ENCODE measurements at regions not wholly inside any gene's neighbourhood (a gene's known extent, or its start where the extent isn't known, plus 50 kb on each side); places are given as distances from the start of the nearest gene placed in this dataset.

DNA sequence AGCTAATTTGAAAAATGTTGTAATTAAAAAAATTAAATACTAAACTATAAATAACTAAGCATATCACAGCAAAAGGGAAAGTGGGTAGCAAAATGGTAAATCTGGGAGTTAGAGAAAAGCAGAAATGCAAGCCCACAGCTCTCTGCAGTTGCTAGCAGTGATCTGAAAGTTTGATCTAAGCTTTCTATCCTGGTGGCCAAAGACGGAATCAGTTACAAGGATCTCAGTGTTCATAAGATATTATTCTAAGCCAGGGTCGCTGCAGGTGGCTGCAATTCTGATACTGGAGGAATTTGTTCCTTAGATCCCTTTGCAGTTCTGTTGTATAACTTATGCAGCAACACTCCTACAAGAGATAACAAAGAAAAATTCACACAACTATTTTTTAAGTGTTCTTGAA is 363.7 kb downstream of the SETD4 start:
- DNase-seq (ENCODE audit: missing footprints), result no peak
- intact Hi-C loops (cut with DNase I), result no loop called here
- no peak for ATAC-seq

DNA sequence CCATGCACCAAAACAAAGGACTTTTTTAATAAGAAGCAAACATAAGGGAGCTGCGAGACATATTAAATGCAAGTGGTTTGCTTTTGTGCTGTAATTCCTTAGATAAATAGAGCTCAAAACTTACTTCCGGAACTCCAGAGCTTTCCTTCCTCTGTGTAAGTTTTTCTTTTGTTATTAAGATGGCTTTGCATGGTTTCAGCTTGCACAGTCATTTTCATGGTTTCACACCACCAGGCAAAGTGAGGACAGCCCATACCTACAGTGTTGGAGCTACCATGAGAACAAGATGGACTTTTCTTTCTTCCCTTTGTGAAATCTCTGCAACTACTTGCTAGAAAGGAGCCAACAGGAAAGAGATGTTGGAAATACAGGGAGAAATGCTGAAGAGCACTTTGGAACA is 368.0 kb downstream of the SETD4 start:
- DNase-seq (ENCODE audit: missing footprints) (no peak), ATAC-seq (no peak)
- intact Hi-C loops (cut with DNase I), result no loop called here

- intact Hi-C loops (cut with DNase I), result no loop called here
- ATAC-seq (no peak), DNase-seq (ENCODE audit: missing footprints) (no peak)
Observed at GRCh38 chr21:35690436-35690835, 369.9 kb downstream of the SETD4 start.

GRCh38 chr21:35686156-35686555 is 374.2 kb downstream of the SETD4 start:
- intact Hi-C loops (cut with DNase I), result no loop called here
- no peak for ATAC-seq
- DNase-seq (ENCODE audit: missing footprints), result no peak

- DNase-seq (ENCODE audit: missing footprints) (no peak), ATAC-seq (no peak)
- intact Hi-C loops (cut with DNase I), result no loop called here
Observed at GRCh38 chr21:35683664-35684304, 376.5 kb downstream of the SETD4 start.

DNA sequence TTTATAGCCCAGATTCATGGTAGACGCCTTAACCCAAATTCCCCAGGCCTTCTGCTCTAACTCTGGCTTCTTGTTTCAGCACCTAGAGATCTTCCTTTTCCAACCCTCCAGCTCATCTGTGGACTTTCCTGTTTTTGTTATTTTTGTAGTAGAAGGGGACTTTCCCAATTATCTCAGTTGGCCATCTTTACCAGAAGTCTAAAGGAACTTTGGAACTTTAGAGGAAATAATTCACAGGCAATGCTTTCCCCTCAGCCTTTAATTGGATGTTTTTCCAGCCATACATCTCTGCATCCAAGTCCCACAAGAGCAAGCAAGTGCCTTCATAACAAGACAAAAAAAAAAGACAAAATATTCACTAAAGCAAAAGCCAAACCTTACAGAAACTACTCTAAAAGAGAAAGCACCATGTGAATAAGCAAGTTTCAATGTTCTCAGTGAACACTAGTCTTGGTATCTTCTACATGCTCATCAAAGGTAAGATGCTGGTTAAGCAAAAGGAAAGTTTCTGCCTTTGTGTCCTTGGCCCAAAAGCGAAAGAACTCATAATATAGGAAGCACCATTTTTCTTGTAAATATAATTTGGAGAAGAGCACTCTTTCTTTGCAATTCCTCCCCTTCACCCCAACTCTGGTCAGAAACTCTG is 377.3 kb downstream of the SETD4 start:
- DNase-seq (ENCODE audit: missing footprints) (no peak), ATAC-seq (no peak)
- intact Hi-C loops (cut with DNase I), result no loop called here

DNA sequence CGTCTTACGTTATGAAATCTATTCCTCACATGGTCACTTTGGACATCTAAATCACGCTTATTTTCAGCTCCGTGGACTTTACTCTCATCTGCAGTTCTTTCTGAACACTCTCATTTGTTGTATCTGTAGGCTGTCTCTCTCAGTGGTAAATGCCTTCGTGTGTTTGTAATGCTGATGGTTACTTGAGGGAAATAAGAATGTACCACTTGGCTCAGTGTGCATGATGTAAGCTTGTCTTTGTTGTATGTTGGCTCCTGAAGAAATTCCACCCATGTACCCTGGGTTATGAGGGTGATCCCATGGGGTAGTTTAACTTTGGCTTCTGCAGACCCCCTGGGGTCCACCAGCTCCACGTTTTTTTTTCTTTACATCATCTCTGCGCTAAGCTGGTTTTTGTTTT is 378.4 kb downstream of the SETD4 start:
- intact Hi-C loops (cut with DNase I), result no loop called here
- ATAC-seq (no peak), DNase-seq (ENCODE audit: missing footprints) (no peak)

GRCh38 chr21:35679076-35679475 is 381.2 kb downstream of the SETD4 start:
- no peak for DNase-seq (ENCODE audit: missing footprints)
- intact Hi-C loops (cut with DNase I), result no loop called here
- no peak for ATAC-seq

- ATAC-seq, result no peak
- intact Hi-C loops (cut with DNase I), result no loop called here
Observed at GRCh38 chr21:35678393-35678792, 381.9 kb downstream of the SETD4 start.

GRCh38 chr21:35677298-35677841 is 383.0 kb downstream of the SETD4 start:
- DNase-seq (ENCODE audit: missing footprints) (no peak), ATAC-seq (no peak)
- intact Hi-C loops (cut with DNase I), result no loop called here

More at GRCh38 chr21:35678393-35678792, 381.9 kb downstream of the SETD4 start:
- no peak for DNase-seq (ENCODE audit: missing footprints)

DNA sequence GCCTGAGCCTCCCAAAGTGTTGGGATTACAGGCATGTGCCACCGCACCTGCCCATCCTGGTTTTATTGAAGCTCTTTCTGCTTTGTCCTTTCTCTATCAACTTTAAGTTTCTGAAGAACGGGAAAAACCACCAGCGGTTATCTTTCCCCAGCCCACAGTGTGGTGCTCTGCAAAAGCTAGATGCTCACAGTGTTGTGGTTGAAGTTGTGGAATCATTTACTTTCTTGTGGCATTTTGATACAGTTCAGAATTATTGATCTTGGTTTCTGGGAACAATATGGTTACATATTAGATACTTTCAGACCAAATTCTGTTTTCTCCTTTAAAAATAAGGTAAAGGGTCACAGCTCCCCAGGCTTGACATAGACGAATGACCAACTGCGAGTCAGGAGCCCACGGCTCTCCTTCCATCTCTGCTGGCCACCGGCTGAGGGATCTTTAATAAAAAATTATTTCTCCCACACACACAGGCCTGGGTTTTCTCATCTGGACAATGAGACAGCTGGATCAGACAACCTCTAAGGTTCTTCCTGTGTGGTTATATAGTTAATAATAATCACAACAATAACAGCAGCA is 385.3 kb downstream of the SETD4 start:
- ATAC-seq (no peak), DNase-seq (ENCODE audit: missing footprints) (no peak)
- intact Hi-C loops (cut with DNase I), result no loop called here

DNA sequence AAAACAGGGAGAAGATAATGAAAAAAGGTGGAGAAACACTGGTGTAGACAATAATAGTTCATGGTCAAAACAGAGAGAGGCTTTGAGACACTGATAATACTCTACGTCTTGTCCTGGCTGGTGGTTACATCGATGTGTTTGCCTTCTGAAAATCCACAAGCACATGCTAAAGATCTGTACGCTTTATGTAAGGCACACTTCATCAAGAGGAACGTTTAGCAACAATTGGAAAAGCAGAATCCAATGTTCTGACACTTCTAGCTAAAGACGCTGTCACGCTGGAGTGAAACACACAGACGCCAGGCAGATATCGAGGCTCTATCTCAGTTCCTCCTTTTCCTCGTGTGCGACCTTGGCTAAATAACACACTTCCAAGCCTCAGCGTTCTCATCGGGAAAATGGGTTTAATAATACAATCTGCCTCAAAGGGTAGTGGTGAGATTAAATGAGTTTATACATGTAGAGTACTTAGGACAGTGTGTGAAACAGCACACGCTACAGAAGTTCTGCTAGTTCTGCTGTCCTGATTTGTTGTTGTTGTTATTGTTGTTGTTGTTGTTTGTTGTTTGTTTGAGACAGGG is 386.1 kb downstream of the SETD4 start:
- intact Hi-C loops (cut with DNase I), result no loop called here
- no peak for ATAC-seq
- no peak for DNase-seq (ENCODE audit: missing footprints)

DNA sequence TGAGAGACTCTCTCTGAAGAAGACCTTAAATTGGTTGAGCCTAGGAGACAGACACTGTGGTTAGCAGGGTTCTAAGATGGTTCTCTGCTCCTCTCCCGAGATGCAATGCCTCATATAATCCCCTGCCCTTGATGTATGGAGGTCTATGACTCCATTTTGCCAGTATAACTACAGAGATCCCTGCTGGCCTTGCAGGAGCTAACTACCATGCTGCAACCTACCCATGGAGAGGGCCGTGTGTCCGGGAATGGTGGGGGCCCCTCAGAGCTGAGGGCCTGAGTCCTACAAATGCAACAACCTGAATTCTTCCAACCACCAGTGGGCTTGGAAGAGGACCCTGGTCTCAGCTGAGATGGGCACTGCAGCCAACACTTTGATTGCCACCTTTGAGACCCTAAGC is 388.0 kb downstream of the SETD4 start:
- intact Hi-C loops (cut with DNase I), result no loop called here
- DNase-seq (ENCODE audit: missing footprints) (no peak), ATAC-seq (no peak)

- DNase-seq (ENCODE audit: missing footprints), result no peak
- intact Hi-C loops (cut with DNase I), result no loop called here
- ATAC-seq, result no peak
Observed at GRCh38 chr21:35664683-35665082, 395.6 kb downstream of the SETD4 start.

DNA sequence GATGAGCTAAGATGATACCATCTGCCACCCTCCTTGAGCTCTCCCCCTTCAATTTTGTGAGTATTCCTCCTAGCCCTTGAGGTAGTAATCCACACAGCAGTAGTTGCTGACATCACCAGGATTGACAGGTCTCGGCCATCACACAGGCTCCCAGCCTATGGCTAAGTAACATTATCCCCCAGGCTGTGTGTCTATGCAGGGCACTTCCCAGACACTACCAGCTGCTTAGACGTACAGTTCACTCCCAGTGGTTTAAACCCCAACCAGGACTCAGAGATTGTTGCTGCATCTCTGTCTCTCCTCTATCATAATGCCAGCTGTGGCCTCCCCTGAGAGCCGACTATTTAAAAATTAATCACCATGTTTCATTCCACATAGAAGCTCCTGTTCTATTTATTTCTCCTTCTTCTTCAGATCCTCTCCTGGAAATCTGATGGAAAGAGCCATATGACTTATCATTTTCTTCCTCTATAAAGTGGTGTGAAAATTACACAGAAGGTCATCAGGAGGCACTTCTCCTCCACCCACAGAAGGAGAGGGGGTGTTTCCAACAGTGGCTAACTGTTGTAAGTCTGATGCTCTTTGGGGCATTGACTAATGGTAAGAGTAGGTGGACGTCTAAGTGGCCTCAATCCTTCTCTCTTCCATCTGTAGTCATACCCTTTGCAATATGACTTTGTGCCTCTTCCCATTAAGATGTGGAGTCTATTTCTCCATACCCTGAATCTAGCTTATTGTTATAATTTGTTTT is 396.3 kb downstream of the SETD4 start:
- intact Hi-C loops (cut with DNase I), result no loop called here
- DNase-seq (ENCODE audit: missing footprints) (no peak), ATAC-seq (no peak)

DNA sequence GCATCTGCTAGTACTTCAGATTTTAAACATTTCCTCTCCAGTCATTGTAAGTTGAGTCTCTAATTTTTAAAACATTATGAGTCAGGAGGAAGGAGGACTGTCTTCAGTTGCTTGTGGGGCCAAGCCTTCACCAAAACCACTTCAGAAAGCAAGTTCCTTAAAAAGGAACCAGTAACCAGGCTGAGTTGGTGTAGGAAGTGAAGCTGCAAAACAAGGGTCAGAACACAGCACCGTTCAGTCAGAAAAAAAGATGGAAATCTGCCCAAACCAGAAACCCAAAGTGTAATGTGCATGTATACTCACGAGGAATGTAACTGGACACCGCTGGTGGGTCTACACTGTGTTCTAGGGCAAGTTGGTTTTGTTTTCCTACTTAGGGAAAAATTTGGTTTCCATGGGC is 402.1 kb downstream of the SETD4 start:
- no peak for ATAC-seq
- DNase-seq (ENCODE audit: missing footprints), result no peak
- intact Hi-C loops (cut with DNase I), result no loop called here

GRCh38 chr21:35652872-35653271 is 407.5 kb downstream of the SETD4 start:
- DNase-seq (ENCODE audit: missing footprints) (no peak), ATAC-seq (no peak)
- intact Hi-C loops (cut with DNase I), result no loop called here

DNA sequence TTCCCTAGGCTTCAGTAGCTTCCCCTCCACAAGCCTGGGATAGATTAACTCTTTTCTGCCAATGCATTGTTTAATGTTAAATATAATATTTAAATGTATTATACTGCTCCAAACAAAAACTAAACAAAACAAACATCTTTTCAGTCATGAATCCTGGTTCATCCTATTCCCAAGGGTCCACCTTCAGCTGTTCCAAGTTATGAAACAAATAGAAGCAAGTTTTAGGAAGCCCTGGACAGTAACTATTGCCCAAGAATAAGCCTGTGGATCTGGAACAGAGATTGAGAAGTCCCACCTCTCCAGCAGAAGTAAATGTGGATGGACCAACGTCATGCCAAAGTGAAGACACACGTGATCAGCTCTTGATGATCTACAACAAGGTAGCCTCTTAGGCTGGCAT is 408.1 kb downstream of the SETD4 start:
- intact Hi-C loops (cut with DNase I), result no loop called here
- ATAC-seq, result no peak
- DNase-seq (ENCODE audit: missing footprints), result no peak

DNA sequence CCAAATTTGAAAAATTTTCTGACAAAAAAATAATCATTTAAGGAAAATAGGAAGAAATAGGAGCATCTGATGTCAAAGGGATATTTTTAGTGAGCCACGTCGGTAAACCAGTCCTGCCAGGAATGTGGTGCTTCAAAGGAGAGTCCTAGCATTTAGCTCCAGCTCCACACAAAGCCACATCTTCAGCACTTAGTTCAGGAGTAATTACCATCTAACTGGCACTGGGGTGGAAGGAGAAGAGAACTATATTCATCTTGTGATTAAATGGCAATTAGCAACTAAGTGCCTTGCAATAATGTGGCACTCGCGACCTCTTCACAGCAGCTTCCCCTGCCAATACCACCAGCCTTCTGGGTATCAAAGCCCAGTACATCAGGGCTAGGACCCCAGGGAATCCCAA is 409.1 kb downstream of the SETD4 start:
- no peak for ATAC-seq
- intact Hi-C loops (cut with DNase I), result no loop called here
- no peak for DNase-seq (ENCODE audit: missing footprints)

Measured in Right ventricle myocardium inferior (tissue), 1 donor.